Fibroblast of the conjunctiva (primary cell): ENCODE measurements at regions not wholly inside any gene's neighbourhood (a gene's known extent, or its start where the extent isn't known, plus 50 kb on each side); places are given as distances from the start of the nearest gene placed in this dataset.
A peak's percentile ranks its signal among the peaks of the same experiment; 100 is the strongest.
"Not testable (repeated sequence)": the region's sequence is repeated elsewhere in the genome, so short reads cannot be mapped to it uniquely, and the experiment has no call there.

ENCODE experiments used
- DNase-seq: peaks from one replicate; pipeline ENCODE4 v3.0.0-alpha.2; 2010; ENCODE audit warnings: low read depth

GRCh38 chr12:86945685-86946196, 689.5 kb upstream of the MGAT4C start:
- DNase-seq = no peak

GRCh38 chr12:86944197-86944819, 688.1 kb upstream of the MGAT4C start:
- not testable (repeated sequence) for DNase-seq

- no peak for DNase-seq
Measured at GRCh38 chr12:86931714-86932113, 675.5 kb upstream of the MGAT4C start.

- peak; percentile 16 for DNase-seq
Measured at GRCh38 chr12:86929962-86930361, 673.8 kb upstream of the MGAT4C start.

- DNase-seq = no peak
Measured at GRCh38 chr12:86917121-86917520, 660.9 kb upstream of the MGAT4C start.

- DNase-seq = peak; percentile 47
Measured at GRCh38 chr12:86914721-86915120, 658.5 kb upstream of the MGAT4C start.

- no peak for DNase-seq
Measured at GRCh38 chr12:86911973-86912372, 655.8 kb upstream of the MGAT4C start.

- no peak for DNase-seq
Measured at GRCh38 chr12:86903159-86903558, 647.0 kb upstream of the MGAT4C start.

- DNase-seq = no peak
Measured at GRCh38 chr12:86860776-86861175, 604.6 kb upstream of the MGAT4C start.

GRCh38 chr12:86852451-86852850, 596.3 kb upstream of the MGAT4C start:
- no peak for DNase-seq

- DNase-seq = peak; percentile 1
Measured at GRCh38 chr12:86838711-86839110, 582.5 kb upstream of the MGAT4C start.

GRCh38 chr12:86838260-86838659, 582.1 kb upstream of the MGAT4C start:
- no peak for DNase-seq

- DNase-seq = no peak
Measured at GRCh38 chr12:86837246-86837645, 581.1 kb upstream of the MGAT4C start.

GRCh38 chr12:86834217-86834616, 578.0 kb upstream of the MGAT4C start:
- DNase-seq = no peak

GRCh38 chr12:86827409-86827808, 571.2 kb upstream of the MGAT4C start:
- no peak for DNase-seq

- DNase-seq = no peak
Measured at GRCh38 chr12:86826051-86826450, 569.9 kb upstream of the MGAT4C start.

GRCh38 chr12:86801439-86801838, 545.2 kb upstream of the MGAT4C start:
- DNase-seq = no peak

GRCh38 chr12:86799616-86800015, 543.4 kb upstream of the MGAT4C start:
- DNase-seq = no peak

- no peak for DNase-seq
Measured at GRCh38 chr12:86796550-86796949, 540.4 kb upstream of the MGAT4C start.

- no peak for DNase-seq
Measured at GRCh38 chr12:86788661-86789060, 532.5 kb upstream of the MGAT4C start.

GRCh38 chr12:86787419-86787818, 531.2 kb upstream of the MGAT4C start:
- no peak for DNase-seq

GRCh38 chr12:86777325-86777724, 521.1 kb upstream of the MGAT4C start:
- no peak for DNase-seq

- no peak for DNase-seq
Measured at GRCh38 chr12:86774841-86775388, 518.7 kb upstream of the MGAT4C start.

- no peak for DNase-seq
Measured at GRCh38 chr12:86772696-86773095, 516.5 kb upstream of the MGAT4C start.
